WTC11 (cell line): ENCODE measurements at regions not wholly inside any gene's neighbourhood (a gene's known extent, or its start where the extent isn't known, plus 50 kb on each side); places are given as distances from the start of the nearest gene placed in this dataset.

Experiments
- ATAC-seq: fragments of 200-7000 bp; cut with Tn5 transposase; 2 replicates; pipeline ENCODE4 v1.10.0; 2021; ENCODE audit warnings: mild to moderate bottlenecking, moderate library complexity
- CTCF ChIA-PET: fragments of 300-600 bp; sonication (Branson Sonifier 250); formaldehyde crosslinking; loops from one replicate; lab custom pipeline; 2021; ENCODE audit warnings: antibody characterized with exemption; lab: Charles Lee
- POLR2A ChIA-PET: fragments of 350-600 bp; sonication (Branson Sonifier 250); formaldehyde crosslinking; loops from one replicate; lab custom pipeline; 2021; ENCODE audit warnings: antibody characterized with exemption; lab: Charles Lee
- DNase-seq: peaks from one replicate; pipeline ENCODE4 v3.0.0; 2021; ENCODE audit warnings: low spot score
- H3K27ac Mint-ChIP-seq: 2 replicates; pipeline ENCODE4 v1.8.0; 2021; ENCODE audit warnings: mixed read lengths
- H3K27me3 Mint-ChIP-seq: 2 replicates; pipeline ENCODE4 v1.8.0; 2021; ENCODE audit warnings: low read depth, mild to moderate bottlenecking, moderate library complexity, mixed read lengths
- H3K36me3 Mint-ChIP-seq: 2 replicates; pipeline ENCODE4 v1.8.0; 2021; ENCODE audit warnings: mixed read lengths
- H3K4me1 Mint-ChIP-seq: 2 replicates; pipeline ENCODE4 v1.8.0; 2022; ENCODE audit warnings: mixed read lengths
- H3K4me3 Mint-ChIP-seq: 2 replicates; pipeline ENCODE4 v1.8.0; 2021; ENCODE audit warnings: mild to moderate bottlenecking, moderate library complexity, mixed read lengths
- H3K9me3 Mint-ChIP-seq: 2 replicates; pipeline ENCODE4 v1.8.0; 2021; ENCODE audit warnings: mixed read lengths
- ATF1 ChIP-seq: sonication (generic); formaldehyde crosslinking; IDR thresholded peaks from 2 replicates; pipeline ENCODE4 v1.8.1; 2023; ENCODE audit warnings: mild to moderate bottlenecking, moderate library complexity, missing genetic modification reagents
- CBFB ChIP-seq: sonication (generic); formaldehyde crosslinking; IDR thresholded peaks from 2 replicates; pipeline ENCODE4 v1.8.1; 2022; ENCODE audit warnings: mild to moderate bottlenecking, low read depth, missing genetic modification reagents
- EMX1 ChIP-seq: fragments of 250-450 bp; sonication (Bioruptor Pico); IDR thresholded peaks from 2 replicates; pipeline ENCODE4 v1.8.0; 2021; ENCODE audit warnings: mild to moderate bottlenecking
- FOXJ3 ChIP-seq: sonication (generic); formaldehyde crosslinking; IDR thresholded peaks from 2 replicates; pipeline ENCODE4 v1.9.0; 2021; ENCODE audit warnings: missing genetic modification reagents, mild to moderate bottlenecking, borderline replicate concordance
- GRHL2 ChIP-seq: fragments of 250-450 bp; sonication (Bioruptor Pico); IDR thresholded peaks from 2 replicates; pipeline ENCODE4 v1.8.0; 2022; ENCODE audit warnings: mild to moderate bottlenecking, moderate library complexity; ENCODE audit not compliant: insufficient replicate concordance, severe bottlenecking
- HMGA2 ChIP-seq: fragments of 250-450 bp; sonication (Bioruptor Pico); IDR thresholded peaks from 2 replicates; pipeline ENCODE4 v1.4.0; 2021; ENCODE audit warnings: mild to moderate bottlenecking, moderate library complexity
- NR1H2 ChIP-seq: sonication (generic); formaldehyde crosslinking; IDR thresholded peaks from 2 replicates; pipeline ENCODE4 v1.9.0; 2021; ENCODE audit warnings: mild to moderate bottlenecking, moderate library complexity, missing genetic modification reagents
- RELA ChIP-seq: sonication (generic); formaldehyde crosslinking; IDR thresholded peaks from 2 replicates; pipeline ENCODE4 v1.8.1; 2022; ENCODE audit warnings: missing genetic modification reagents, mild to moderate bottlenecking, borderline replicate concordance
- RORB ChIP-seq: fragments of 250-450 bp; sonication (Bioruptor Pico); IDR thresholded peaks from 2 replicates; pipeline ENCODE4 v1.9.0; 2021; ENCODE audit warnings: mild to moderate bottlenecking
- ZBTB21 ChIP-seq: sonication (generic); formaldehyde crosslinking; IDR thresholded peaks from 2 replicates; pipeline ENCODE4 v1.8.1; 2023; ENCODE audit warnings: mild to moderate bottlenecking, missing genetic modification reagents, borderline replicate concordance
- ZNF219 ChIP-seq: sonication (generic); formaldehyde crosslinking; IDR thresholded peaks from 2 replicates; pipeline ENCODE4 v1.8.0; 2023; ENCODE audit warnings: missing genetic modification reagents, mild to moderate bottlenecking, borderline replicate concordance
- ZNF232 ChIP-seq: sonication (generic); formaldehyde crosslinking; IDR thresholded peaks from 2 replicates; pipeline ENCODE4 v1.8.0; 2022; ENCODE audit warnings: mild to moderate bottlenecking, missing genetic modification reagents
- ZNF263 ChIP-seq: sonication (generic); formaldehyde crosslinking; IDR thresholded peaks from 2 replicates; pipeline ENCODE4 v1.8.1; 2022; ENCODE audit warnings: low read depth, mild to moderate bottlenecking, moderate library complexity, missing genetic modification reagents
- ZNF396 ChIP-seq: fragments of 250-450 bp; sonication (Bioruptor Pico); IDR thresholded peaks from 2 replicates; pipeline ENCODE4 v1.8.0; 2021; ENCODE audit warnings: mild to moderate bottlenecking, moderate library complexity, borderline replicate concordance
- TF ChIP-seq, protein P1 (sequence below): fragments of 250-450 bp; sonication (Bioruptor Pico); IDR thresholded peaks from 2 replicates; pipeline ENCODE4 v1.9.0; 2021; ENCODE audit warnings: mild to moderate bottlenecking
- TF ChIP-seq, protein P2 (sequence below): sonication (generic); formaldehyde crosslinking; IDR thresholded peaks from 2 replicates; pipeline ENCODE4 v1.8.0; 2022; ENCODE audit warnings: mild to moderate bottlenecking, missing genetic modification reagents
- TF ChIP-seq, protein P3 (sequence below): sonication (generic); formaldehyde crosslinking; IDR thresholded peaks from 2 replicates; pipeline ENCODE4 v1.8.1; 2022; ENCODE audit warnings: mild to moderate bottlenecking, moderate library complexity, missing genetic modification reagents
- TF ChIP-seq, protein P4 (sequence below): sonication (generic); formaldehyde crosslinking; IDR thresholded peaks from 2 replicates; pipeline ENCODE4 v1.8.0; 2023; ENCODE audit warnings: missing genetic modification reagents
- TF ChIP-seq, protein P5 (sequence below): sonication (generic); formaldehyde crosslinking; IDR thresholded peaks from 2 replicates; pipeline ENCODE4 v1.8.0; 2022; ENCODE audit warnings: missing genetic modification reagents
- TF ChIP-seq, protein P6 (sequence below): sonication (generic); formaldehyde crosslinking; IDR thresholded peaks from 2 replicates; pipeline ENCODE4 v1.8.1; 2022; ENCODE audit warnings: low read depth, mild to moderate bottlenecking, moderate library complexity, missing genetic modification reagents, borderline replicate concordance
- TF ChIP-seq, protein P7 (sequence below): sonication (generic); formaldehyde crosslinking; IDR thresholded peaks from 2 replicates; pipeline ENCODE4 v1.8.1; 2022; ENCODE audit warnings: mild to moderate bottlenecking, missing genetic modification reagents, moderate library complexity, borderline replicate concordance
- TF ChIP-seq, protein P8 (sequence below): sonication (generic); formaldehyde crosslinking; IDR thresholded peaks from 2 replicates; pipeline ENCODE4 v1.8.1; 2023; ENCODE audit warnings: mild to moderate bottlenecking, missing genetic modification reagents

DNA sequence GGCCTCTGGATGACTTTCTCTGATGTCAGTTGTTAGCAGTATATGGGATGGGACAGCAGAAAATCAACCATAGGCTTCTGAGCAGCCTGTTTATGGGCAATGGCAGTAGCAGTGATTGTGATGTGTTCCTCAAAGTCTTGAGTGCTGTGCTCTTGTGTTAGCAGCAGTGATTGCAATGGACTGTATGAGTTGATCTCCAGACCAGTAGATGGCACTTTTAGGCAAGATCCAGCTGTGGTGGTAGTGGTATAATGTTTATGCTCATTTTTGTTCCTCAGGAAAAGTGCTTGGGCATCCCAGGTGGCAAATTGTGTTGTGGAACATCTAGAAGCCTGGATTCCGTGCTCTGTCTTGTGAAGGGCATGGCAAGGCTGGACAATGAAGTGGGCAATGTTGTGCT is 181.6 kb upstream of the SYNCRIP start:
- no peak overlapping the region for H3K4me3 Mint-ChIP-seq
- H3K27me3 Mint-ChIP-seq: no peaks in the 10 kb centered on the region; the same call in 1 of the 2 replicates
- H3K9me3 Mint-ChIP-seq: peaks cover 61% of the 10 kb centered on the region
- no peak for TF ChIP-seq RELA (CRISPR knock-in tag)
- no peak for TF ChIP-seq CBFB
- TF ChIP-seq ZNF263 (CRISPR knock-in tag): no peak
- no peak for TF ChIP-seq ZBTB21 (CRISPR knock-in tag)
- TF ChIP-seq, protein P1, sequence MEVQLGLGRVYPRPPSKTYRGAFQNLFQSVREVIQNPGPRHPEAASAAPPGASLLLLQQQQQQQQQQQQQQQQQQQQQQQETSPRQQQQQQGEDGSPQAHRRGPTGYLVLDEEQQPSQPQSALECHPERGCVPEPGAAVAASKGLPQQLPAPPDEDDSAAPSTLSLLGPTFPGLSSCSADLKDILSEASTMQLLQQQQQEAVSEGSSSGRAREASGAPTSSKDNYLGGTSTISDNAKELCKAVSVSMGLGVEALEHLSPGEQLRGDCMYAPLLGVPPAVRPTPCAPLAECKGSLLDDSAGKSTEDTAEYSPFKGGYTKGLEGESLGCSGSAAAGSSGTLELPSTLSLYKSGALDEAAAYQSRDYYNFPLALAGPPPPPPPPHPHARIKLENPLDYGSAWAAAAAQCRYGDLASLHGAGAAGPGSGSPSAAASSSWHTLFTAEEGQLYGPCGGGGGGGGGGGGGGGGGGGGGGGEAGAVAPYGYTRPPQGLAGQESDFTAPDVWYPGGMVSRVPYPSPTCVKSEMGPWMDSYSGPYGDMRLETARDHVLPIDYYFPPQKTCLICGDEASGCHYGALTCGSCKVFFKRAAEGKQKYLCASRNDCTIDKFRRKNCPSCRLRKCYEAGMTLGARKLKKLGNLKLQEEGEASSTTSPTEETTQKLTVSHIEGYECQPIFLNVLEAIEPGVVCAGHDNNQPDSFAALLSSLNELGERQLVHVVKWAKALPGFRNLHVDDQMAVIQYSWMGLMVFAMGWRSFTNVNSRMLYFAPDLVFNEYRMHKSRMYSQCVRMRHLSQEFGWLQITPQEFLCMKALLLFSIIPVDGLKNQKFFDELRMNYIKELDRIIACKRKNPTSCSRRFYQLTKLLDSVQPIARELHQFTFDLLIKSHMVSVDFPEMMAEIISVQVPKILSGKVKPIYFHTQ (CRISPR knock-in tag): no peak
- TF ChIP-seq, protein P2, sequence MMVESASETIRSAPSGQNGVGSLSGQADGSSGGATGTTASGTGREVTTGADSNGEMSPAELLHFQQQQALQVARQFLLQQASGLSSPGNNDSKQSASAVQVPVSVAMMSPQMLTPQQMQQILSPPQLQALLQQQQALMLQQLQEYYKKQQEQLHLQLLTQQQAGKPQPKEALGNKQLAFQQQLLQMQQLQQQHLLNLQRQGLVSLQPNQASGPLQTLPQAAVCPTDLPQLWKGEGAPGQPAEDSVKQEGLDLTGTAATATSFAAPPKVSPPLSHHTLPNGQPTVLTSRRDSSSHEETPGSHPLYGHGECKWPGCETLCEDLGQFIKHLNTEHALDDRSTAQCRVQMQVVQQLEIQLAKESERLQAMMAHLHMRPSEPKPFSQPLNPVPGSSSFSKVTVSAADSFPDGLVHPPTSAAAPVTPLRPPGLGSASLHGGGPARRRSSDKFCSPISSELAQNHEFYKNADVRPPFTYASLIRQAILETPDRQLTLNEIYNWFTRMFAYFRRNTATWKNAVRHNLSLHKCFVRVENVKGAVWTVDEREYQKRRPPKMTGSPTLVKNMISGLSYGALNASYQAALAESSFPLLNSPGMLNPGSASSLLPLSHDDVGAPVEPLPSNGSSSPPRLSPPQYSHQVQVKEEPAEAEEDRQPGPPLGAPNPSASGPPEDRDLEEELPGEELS: no peak
- TF ChIP-seq, protein P3, sequence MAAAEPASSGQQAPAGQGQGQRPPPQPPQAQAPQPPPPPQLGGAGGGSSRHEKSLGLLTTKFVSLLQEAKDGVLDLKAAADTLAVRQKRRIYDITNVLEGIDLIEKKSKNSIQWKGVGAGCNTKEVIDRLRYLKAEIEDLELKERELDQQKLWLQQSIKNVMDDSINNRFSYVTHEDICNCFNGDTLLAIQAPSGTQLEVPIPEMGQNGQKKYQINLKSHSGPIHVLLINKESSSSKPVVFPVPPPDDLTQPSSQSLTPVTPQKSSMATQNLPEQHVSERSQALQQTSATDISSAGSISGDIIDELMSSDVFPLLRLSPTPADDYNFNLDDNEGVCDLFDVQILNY: no peak
- no peak for TF ChIP-seq RORB (CRISPR knock-in tag)
- no peak for TF ChIP-seq NR1H2 (CRISPR knock-in tag)
- no peaks in the 10 kb centered on the region for H3K4me1 Mint-ChIP-seq
- POLR2A ChIA-PET: no interaction called here
- DNase-seq (no peak), ATAC-seq (0 out of 2 replicates have a peak, but pooled peaks have one; percentile 26)
- H3K36me3 Mint-ChIP-seq: peaks cover 6% of the 10 kb centered on the region; the same call in 1 of the 2 replicates
- no peak overlapping the region for H3K27ac Mint-ChIP-seq
- CTCF ChIA-PET: no interaction called here

DNA sequence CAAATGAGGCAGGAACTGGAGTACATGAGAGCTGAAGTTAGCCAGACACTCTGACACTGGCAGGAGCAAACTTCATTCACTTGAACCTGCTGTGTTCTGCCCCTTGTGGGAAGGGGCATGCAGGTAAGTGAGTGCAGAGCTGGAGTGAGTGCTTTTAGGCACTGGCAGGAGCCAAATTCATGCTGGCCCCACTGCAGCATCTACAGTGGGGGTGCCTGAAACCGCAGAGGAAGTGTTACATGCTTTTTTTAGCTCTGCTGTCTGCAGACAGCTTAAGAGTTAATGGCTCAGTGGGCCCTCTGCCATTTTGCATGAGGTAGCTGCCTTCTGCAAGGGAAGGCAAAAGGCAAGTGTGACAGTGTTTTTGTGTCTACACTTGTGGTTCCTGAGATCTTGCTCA is 167.9 kb upstream of the SYNCRIP start:
- CTCF ChIA-PET: no interaction called here
- DNase-seq (no peak), ATAC-seq (no peak; the same call in none of the 2 replicates)
- TF ChIP-seq, protein P4, sequence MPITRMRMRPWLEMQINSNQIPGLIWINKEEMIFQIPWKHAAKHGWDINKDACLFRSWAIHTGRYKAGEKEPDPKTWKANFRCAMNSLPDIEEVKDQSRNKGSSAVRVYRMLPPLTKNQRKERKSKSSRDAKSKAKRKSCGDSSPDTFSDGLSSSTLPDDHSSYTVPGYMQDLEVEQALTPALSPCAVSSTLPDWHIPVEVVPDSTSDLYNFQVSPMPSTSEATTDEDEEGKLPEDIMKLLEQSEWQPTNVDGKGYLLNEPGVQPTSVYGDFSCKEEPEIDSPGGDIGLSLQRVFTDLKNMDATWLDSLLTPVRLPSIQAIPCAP (CRISPR knock-in tag): no peak
- no peak for TF ChIP-seq GRHL2 (CRISPR knock-in tag)
- TF ChIP-seq, protein P5, sequence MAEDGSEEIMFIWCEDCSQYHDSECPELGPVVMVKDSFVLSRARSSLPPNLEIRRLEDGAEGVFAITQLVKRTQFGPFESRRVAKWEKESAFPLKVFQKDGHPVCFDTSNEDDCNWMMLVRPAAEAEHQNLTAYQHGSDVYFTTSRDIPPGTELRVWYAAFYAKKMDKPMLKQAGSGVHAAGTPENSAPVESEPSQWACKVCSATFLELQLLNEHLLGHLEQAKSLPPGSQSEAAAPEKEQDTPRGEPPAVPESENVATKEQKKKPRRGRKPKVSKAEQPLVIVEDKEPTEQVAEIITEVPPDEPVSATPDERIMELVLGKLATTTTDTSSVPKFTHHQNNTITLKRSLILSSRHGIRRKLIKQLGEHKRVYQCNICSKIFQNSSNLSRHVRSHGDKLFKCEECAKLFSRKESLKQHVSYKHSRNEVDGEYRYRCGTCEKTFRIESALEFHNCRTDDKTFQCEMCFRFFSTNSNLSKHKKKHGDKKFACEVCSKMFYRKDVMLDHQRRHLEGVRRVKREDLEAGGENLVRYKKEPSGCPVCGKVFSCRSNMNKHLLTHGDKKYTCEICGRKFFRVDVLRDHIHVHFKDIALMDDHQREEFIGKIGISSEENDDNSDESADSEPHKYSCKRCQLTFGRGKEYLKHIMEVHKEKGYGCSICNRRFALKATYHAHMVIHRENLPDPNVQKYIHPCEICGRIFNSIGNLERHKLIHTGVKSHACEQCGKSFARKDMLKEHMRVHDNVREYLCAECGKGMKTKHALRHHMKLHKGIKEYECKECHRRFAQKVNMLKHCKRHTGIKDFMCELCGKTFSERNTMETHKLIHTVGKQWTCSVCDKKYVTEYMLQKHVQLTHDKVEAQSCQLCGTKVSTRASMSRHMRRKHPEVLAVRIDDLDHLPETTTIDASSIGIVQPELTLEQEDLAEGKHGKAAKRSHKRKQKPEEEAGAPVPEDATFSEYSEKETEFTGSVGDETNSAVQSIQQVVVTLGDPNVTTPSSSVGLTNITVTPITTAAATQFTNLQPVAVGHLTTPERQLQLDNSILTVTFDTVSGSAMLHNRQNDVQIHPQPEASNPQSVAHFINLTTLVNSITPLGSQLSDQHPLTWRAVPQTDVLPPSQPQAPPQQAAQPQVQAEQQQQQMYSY (CRISPR knock-in tag): no peak
- TF ChIP-seq ZNF396 (CRISPR knock-in tag): no peak
- TF ChIP-seq, protein P6, sequence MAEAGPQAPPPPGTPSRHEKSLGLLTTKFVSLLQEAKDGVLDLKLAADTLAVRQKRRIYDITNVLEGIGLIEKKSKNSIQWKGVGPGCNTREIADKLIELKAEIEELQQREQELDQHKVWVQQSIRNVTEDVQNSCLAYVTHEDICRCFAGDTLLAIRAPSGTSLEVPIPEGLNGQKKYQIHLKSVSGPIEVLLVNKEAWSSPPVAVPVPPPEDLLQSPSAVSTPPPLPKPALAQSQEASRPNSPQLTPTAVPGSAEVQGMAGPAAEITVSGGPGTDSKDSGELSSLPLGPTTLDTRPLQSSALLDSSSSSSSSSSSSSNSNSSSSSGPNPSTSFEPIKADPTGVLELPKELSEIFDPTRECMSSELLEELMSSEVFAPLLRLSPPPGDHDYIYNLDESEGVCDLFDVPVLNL (CRISPR knock-in tag): no peak
- TF ChIP-seq ATF1 (CRISPR knock-in tag): no peak
- TF ChIP-seq FOXJ3 (CRISPR knock-in tag): no peak
- no peak for TF ChIP-seq ZNF219
- TF ChIP-seq HMGA2 (CRISPR knock-in tag): no peak
- TF ChIP-seq, protein P7, sequence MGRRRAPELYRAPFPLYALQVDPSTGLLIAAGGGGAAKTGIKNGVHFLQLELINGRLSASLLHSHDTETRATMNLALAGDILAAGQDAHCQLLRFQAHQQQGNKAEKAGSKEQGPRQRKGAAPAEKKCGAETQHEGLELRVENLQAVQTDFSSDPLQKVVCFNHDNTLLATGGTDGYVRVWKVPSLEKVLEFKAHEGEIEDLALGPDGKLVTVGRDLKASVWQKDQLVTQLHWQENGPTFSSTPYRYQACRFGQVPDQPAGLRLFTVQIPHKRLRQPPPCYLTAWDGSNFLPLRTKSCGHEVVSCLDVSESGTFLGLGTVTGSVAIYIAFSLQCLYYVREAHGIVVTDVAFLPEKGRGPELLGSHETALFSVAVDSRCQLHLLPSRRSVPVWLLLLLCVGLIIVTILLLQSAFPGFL (CRISPR knock-in tag): no peak
- TF ChIP-seq ZNF232 (CRISPR knock-in tag): no peak
- no peak for TF ChIP-seq EMX1 (CRISPR knock-in tag)
- TF ChIP-seq, protein P8, sequence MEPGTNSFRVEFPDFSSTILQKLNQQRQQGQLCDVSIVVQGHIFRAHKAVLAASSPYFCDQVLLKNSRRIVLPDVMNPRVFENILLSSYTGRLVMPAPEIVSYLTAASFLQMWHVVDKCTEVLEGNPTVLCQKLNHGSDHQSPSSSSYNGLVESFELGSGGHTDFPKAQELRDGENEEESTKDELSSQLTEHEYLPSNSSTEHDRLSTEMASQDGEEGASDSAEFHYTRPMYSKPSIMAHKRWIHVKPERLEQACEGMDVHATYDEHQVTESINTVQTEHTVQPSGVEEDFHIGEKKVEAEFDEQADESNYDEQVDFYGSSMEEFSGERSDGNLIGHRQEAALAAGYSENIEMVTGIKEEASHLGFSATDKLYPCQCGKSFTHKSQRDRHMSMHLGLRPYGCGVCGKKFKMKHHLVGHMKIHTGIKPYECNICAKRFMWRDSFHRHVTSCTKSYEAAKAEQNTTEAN: no peak

More for the DNA sequence above, 167.9 kb upstream of the SYNCRIP start:
- Mint-ChIP-seq H3K36me3 (peaks cover 51% of the 10 kb centered on the region), H3K4me3 (no peak overlapping the region), H3K27ac (no peak overlapping the region), H3K4me1 (peaks cover 4% of the 10 kb centered on the region; the same call in 1 of the 2 replicates), H3K27me3 (no peaks in the 10 kb centered on the region; the same call in 1 of the 2 replicates), H3K9me3 (peaks cover 98% of the 10 kb centered on the region)
- POLR2A ChIA-PET: interaction anchor here (0.6 kb wide), 1 partner anchor 55 kb away, joined by 5 read pairs; no protein-coding TSS in a partner anchor
